HG02588 (cell line): ENCODE measurements at regions not wholly inside any gene's neighbourhood (a gene's known extent, or its start where the extent isn't known, plus 50 kb on each side); places are given as distances from the start of the nearest gene placed in this dataset.
A peak's percentile ranks its signal among the peaks of the same experiment; 100 is the strongest.
"Not testable (repeated sequence)": the region's sequence is repeated elsewhere in the genome, so short reads cannot be mapped to it uniquely, and the experiment has no call there.

ENCODE experiments used
- ATAC-seq: cut with Tn5 transposase; IDR thresholded peaks from one replicate; pipeline ENCODE4 v1.9.1; 2021; ENCODE audit warnings: mild to moderate bottlenecking, moderate library complexity; ENCODE audit not compliant: unreplicated experiment

GRCh38 chr3:27632431-27633223 is 89.5 kb downstream of the EOMES start:
- ATAC-seq, result peak; percentile 92

- peak; percentile 39 for ATAC-seq
Observed at GRCh38 chr3:27630885-27631284, 91.2 kb downstream of the EOMES start.

DNA sequence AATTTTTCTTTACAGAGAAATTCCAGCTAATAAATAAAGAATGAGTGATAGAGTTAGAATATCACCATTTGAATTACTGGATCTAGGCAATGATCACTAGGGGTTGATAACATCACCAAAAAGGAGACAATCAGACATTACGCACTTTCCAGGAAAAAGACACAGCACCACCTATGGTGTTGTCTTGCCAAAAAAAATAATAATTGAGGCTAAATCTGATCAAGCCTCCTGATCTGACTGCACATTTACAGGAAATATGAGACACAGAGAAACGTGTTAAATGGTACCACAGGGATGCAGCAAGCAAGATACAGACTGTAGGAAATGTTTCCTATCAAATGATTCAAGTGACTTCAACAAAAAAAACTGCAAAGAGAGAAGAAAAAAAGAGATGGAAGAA is 92.8 kb downstream of the EOMES start:
- ATAC-seq, result no peak

DNA sequence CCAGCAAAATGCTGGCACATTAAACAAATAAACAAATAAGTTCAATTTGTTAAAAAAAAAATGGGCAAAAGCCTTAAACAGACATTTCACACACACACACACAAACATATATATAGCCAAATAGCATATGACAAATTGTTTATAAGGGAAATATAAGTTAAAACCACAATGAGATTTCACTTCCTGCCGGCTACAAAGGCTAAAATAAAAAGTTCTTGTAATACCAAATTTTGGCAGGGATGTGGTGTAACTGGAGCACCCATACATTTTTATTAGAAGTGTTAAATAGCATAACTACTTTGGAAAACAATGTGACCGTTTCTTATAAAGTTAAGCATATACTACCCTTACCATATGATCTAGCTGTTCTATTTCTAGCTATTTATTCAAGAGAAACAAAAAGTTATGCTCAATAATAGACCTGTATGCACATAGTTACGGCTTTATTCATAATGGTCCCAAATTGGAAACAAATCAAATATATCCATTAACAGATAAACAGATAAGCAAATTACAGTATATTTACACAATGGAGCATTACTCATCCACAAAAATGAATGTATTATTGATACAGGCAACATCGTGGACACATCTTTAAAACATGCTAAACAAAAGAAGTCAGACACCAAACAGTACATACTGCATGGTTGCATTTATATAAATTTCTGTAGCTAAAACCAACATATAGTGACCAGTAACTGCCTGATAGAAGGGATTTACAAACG is 93.9 kb downstream of the EOMES start:
- ATAC-seq, result no peak

DNA sequence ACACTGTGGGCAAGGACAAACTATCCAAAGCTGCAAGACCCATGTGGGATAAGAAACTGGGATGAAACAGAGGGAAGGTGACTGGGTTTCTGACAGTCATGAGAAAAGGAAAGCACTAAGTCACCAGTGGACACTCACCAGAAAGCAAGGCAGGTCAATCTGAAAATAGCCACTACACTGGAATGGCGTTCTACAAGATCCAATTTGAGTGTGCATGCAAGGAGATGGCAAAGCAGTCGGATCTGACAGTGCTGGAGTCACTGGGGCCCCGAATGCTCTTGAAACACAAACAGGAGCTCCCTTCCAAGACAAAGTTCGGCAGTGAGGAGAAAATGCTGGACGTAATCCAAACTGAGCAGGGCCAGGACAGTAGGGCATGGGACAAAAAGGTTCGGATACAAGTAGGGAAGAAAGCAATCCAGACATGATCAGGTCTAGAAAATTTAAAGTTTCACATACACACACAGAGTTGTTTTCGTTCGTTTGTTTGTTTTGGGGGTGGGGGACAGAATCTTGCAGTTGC is 95.5 kb downstream of the EOMES start:
- no peak for ATAC-seq

DNA sequence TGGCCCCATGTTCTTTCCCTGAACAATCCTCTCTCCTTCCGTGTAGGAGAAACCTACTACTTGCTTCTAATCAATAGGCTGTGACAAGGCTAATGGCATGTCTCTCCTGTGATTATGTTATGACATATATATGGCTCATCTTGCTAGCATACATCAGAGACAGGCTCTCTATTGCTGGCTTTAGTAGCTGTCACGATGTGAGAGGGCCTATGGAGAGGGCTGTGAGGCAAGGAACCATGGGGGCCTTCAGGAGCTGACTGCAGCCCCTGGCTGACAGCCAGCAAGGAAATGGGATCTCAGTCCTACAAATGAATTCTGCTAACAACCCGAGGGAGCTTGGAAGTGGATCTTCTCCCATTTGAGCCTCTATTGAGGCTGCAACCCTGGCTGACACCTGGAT is 96.3 kb downstream of the EOMES start:
- ATAC-seq, result no peak

DNA sequence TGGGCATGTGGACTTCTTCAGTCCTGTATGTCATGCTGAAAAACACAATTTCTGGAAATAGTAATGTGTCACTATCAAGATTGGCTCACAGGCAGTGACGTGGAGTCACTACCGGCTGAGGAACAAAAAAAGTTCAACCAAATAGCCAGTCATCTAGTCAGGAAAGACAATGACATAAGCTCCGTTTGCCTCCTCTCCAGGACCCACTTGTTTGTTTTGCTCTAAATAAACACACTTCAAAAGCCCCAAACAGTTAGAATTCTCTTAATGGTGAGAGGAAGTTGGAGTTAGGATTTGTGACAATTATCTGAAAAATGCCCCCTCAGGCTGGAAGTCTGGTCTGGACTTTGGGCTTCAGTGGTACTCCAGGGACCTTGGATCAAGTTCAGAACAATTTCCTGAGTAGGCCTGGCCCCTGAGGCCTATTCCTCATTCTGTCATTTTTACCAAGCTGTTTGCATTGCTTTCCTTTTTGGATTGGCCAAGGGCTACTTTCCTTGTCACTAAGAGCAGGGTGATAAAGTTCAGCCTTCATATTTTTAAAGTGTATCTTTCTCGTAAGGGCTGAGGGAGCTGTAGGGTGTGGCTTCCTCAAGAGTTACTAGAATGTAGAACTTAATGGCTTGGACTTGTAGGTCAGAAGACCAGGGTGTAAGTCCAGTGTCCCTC is 98.9 kb downstream of the EOMES start:
- no peak for ATAC-seq

DNA sequence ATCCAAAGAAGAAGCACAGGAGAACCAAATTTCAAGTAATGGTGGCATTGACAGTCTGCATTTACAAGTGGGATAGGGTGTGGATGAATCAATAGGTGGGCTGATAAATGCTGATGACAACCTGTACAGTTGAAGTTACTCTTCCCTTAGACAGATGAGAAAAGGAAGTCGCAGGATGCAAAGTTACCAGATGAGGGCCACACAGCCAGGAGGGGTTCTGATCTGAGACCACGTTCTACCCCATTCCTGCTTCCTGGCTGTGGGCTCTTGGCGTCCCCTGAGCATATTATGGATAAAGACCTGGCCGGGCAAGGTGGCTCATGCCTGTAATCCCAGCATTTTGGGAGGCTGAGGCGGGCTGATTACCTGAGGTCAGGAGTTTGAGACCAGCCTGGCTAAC is 104.6 kb downstream of the EOMES start:
- ATAC-seq, result no peak

DNA sequence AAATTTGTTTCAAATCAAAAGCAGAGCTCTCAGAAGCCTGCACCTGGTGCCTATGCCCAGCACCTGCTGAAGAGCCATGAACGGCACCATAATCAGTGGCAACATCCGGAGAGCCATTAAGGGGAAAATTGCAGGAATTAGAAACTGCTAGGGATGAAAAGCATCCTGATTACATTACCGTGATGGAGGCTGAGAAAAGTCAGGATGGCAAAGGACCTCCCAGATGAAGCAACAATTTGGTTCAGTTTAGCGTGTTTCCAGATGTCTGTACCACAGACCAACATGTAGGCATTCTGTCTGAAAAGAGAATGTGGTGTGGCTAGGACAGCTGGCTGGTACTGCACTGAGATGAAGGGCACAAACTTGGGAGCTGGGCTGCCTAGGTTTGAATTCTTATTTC is 106.1 kb downstream of the EOMES start:
- ATAC-seq, result no peak

DNA sequence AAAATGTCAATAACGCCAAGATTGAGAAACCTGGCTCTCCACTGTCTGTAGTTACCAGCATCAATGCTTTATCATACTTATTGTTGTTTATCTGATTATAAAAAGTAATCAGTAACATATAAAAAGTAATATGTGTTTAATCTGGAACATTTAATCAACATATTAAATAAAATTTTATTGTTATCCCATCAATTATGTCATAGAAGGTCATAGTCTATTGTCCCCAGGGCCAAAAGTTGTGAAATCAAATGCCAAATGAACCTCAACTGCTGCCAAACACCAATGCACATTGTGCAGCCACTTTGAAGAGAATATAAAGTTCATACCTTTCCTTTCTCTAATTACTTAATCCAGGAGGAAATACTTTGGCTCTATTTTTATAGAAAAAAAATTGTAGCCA is 106.6 kb downstream of the EOMES start:
- ATAC-seq, result no peak

DNA sequence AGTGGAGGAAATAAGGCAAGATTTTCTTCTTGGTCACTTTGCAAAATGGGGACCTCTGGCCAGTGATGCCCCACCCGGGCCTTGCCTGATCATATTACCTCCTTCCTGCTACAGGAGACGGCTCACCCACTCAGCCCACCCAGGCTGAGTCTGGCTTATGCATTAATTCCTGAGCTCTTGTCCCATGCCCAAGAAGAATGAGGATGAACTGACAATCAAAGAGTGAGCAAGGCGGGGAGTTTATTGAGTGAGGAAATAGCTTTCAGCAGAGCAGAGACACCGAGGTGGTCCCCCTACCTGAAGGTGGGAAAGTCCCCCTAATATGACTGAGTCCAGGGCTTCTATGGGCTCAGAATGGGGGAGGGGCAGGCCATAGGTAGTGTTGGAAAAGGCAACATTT is 107.5 kb downstream of the EOMES start:
- ATAC-seq, result no peak

- ATAC-seq, result no peak
Observed at GRCh38 chr3:27613846-27614500, 108.2 kb downstream of the EOMES start.

GRCh38 chr3:27610800-27611525 is 111.2 kb downstream of the EOMES start:
- ATAC-seq, result peak; percentile 58

- ATAC-seq, result no peak
Observed at GRCh38 chr3:27607370-27607769, 114.8 kb downstream of the EOMES start.

GRCh38 chr3:27606537-27606936 is 115.6 kb downstream of the EOMES start:
- no peak for ATAC-seq

DNA sequence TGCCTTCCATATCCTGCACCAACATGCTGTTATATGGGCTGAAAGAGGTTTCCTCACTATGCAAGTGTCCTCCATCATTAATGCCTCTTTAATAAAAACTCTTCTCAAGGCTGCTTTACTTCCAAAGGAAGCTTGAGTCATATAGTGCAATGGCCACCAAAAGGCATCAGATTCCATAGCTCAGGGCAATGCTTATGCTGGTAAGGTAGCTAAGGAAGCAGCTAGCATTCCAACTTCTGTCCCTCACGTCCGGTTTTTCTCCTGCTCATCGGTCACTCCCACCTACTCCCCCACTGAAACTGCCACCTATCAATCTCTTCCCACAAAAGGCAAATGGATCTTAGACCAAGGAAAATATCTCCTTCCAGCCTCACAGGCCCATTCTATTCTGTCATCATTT is 117.1 kb upstream of the SLC4A7 start:
- ATAC-seq, result not testable (repeated sequence)

- ATAC-seq, result not testable (repeated sequence)
Observed at GRCh38 chr3:27599741-27600140, 115.6 kb upstream of the SLC4A7 start.

GRCh38 chr3:27596921-27597320 is 112.7 kb upstream of the SLC4A7 start:
- ATAC-seq, result peak; percentile 43

DNA sequence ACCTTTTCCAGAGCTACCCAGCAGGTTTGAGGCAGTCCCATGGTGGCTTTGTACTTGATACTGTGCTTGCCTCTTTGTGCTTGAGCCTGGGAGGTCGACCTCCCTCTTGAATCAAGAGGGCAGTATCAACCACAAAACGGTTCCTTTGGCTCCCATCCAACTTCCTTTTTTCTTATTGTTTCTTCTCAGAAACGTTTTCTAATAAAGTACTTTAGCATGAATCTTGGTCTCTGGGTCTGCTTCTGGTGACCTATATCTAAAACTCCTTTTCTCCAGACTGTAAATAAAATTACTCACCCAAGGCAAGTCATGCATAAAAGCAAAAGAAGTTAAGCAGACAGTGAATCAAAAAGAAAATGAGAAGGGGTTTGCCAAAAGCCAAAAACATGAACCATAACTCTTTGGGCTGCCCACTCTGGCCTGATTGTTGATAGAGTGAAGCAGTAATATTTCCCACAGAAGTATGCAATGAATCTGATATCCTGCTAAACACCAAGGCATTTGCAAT is 112.2 kb upstream of the SLC4A7 start:
- peak; percentile 61 for ATAC-seq

DNA sequence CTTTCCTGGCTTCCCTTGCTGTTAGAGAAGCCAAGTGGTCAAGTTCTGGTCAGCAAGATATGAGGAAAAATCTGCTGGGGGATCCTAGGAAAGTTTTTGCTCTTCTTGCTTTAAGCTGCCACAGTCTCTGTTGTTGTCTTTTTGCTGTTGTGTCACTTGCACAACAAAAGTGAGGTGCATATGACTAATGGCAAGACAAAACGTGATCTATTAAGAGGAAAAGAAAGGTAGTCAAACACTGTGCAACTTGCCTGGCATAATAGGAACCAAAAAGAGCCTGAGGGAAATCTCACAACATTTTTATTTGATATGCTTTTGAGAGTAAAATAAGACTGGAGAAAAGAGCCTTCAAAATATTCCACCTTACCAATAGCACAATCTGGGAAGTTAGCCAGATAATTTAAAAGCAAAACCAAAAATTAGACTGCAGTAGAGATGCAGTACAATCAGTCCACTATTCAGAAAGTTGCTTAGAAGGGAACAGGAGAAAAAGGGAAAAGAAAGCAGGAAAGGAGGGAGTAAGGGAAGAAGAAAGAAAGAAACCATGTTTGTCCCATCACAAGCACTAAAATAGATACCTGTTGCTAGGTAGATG is 110.0 kb upstream of the SLC4A7 start:
- ATAC-seq, result no peak
